ENCODE measurements at regions not wholly inside any gene's neighbourhood (a gene's known extent, or its start where the extent isn't known, plus 50 kb on each side); places are given as distances from the start of the nearest gene placed in this dataset.

GRCh38 chr3:73295876-73296635 is 234.6 kb downstream of the EBLN2 start:
- no peak for TF ChIP-seq JUND (IDR thresholded peaks at IDR 0.05; ENCODE audit: low read depth)
- no peak for DNase-seq (ENCODE audit: low read depth in 1 of 2, low spot score in 1 of 2)
- in situ Hi-C loops (cut with HindIII; ENCODE audit: low pct_unique_long_range_greater_than_20kb, low sequenced_read_pairs) = no loop called here

DNA sequence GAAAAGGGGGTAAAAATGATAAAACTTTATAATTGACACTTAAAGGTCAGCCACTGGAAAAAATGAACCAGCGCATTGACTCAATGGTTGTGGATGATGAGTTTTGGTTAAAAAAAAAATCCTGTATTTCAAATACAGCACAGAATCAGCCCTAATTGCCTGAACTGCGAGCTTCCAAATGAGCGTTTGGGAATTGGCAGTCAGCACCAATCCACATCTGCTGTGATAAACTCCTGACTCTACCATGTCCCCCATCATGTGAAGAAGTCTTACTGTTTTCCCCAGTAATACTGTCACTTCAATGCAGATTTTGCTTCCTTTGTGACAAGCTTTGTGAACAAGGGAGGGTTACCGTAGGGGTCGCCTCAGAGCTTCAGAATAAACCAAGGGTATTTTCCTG is 235.4 kb downstream of the EBLN2 start:
- TF ChIP-seq JUND (IDR thresholded peaks at IDR 0.05; ENCODE audit: low read depth) = no peak
- DNase-seq (ENCODE audit: low read depth in 1 of 2, low spot score in 1 of 2) = no peak
- in situ Hi-C loops (cut with HindIII; ENCODE audit: low pct_unique_long_range_greater_than_20kb, low sequenced_read_pairs) = no loop called here

GRCh38 chr3:73298243-73299183 is 237.1 kb downstream of the EBLN2 start:
- in situ Hi-C loops (cut with HindIII; ENCODE audit: low pct_unique_long_range_greater_than_20kb, low sequenced_read_pairs) = no loop called here
- DNase-seq (ENCODE audit: low read depth in 1 of 2, low spot score in 1 of 2) = no peak
- TF ChIP-seq JUND (IDR thresholded peaks at IDR 0.05; ENCODE audit: low read depth) = no peak

DNA sequence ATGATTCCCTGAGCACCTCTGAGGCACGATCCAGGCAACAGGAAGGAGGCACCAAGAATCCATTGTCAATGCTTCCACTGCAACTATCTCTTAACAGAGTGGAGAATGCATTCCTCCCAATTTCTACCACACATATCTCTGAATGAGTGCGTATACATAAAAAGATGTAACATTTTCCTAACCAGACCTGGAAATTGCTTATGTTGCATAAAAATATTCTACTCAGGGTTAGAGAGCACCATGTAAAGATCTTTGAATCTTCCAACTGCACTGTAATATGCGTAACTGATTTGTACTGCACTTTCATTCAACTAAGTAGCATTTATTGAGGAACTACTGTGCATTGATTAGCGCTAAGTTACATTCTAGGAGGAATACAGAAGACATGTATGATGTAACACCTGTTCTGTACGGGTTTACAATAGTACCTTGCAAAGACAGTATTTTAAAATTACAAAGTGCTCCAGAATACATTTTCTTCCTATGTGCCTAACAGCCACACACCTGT is 237.8 kb downstream of the EBLN2 start:
- no peak for DNase-seq (ENCODE audit: low read depth in 1 of 2, low spot score in 1 of 2)
- no peak for TF ChIP-seq JUND (IDR thresholded peaks at IDR 0.05; ENCODE audit: low read depth)
- in situ Hi-C loops (cut with HindIII; ENCODE audit: low pct_unique_long_range_greater_than_20kb, low sequenced_read_pairs) = no loop called here

- in situ Hi-C loops (cut with HindIII; ENCODE audit: low pct_unique_long_range_greater_than_20kb, low sequenced_read_pairs) = no loop called here
- no peak for DNase-seq (ENCODE audit: low read depth in 1 of 2, low spot score in 1 of 2)
- TF ChIP-seq JUND (IDR thresholded peaks at IDR 0.05; ENCODE audit: low read depth) = no peak
Observed at GRCh38 chr3:73314151-73314951, 252.9 kb downstream of the EBLN2 start.

DNA sequence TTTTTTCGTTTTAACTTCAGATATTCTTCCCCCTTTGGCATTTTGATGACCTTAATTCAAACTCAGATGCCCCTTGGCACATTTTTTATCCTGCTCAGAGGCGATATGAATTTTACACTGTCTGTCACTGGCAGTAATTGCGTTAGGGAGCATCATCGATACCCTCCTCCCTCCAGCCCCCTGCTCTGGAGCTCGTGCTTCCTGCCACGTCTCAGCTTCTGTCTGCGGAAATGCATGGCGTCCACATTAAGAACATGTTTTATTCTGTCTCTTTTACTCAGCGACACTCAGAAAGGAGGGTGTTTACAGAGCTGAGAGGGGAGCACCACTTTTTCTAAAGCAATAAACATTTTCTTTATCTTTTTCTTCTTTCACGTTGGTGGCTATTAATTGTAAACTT is 254.2 kb downstream of the EBLN2 start:
- TF ChIP-seq JUND (IDR thresholded peaks at IDR 0.05; ENCODE audit: low read depth) = no peak
- in situ Hi-C loops (cut with HindIII; ENCODE audit: low pct_unique_long_range_greater_than_20kb, low sequenced_read_pairs) = no loop called here
- no peak for DNase-seq (ENCODE audit: low read depth in 1 of 2, low spot score in 1 of 2)

GRCh38 chr3:73319179-73319769 is 257.8 kb downstream of the EBLN2 start:
- TF ChIP-seq JUND (IDR thresholded peaks at IDR 0.05; ENCODE audit: low read depth) = no peak
- in situ Hi-C loops (cut with HindIII; ENCODE audit: low pct_unique_long_range_greater_than_20kb, low sequenced_read_pairs) = no loop called here
- no peak for DNase-seq (ENCODE audit: low read depth in 1 of 2, low spot score in 1 of 2)

DNA sequence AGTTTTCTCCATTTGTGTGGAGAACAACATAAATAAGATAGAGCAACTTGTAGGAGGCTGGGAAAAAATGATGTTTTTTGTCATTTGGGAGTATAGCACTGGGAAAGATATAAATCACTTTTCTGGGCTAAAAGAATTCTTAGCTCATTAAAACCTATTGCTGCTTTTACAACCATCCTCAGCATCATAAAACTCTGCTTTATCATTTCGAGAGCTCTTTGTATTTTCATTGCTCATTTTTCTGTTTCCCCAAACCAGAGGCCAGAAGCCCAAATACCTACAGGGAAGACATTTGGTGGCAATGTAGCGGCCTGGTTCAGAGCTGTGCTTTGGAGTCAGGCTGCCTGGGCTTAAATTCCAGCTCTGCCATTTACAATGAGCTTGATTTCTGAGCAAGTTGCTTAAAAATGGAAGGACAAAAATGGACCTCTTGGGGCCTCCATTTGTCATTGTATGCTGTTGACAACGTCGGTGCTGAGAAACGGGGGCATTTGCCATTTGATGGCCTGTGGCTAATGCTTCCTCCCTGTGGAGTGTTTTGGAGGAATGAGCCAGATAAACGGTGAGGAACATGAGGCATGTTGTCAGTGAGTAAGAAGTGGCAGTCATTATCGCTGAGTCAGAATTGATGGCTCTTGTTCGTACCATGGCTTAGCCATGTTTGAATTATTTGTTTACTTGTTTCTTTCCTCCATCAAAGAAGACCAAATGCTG is 260.0 kb downstream of the EBLN2 start:
- in situ Hi-C loops (cut with HindIII; ENCODE audit: low pct_unique_long_range_greater_than_20kb, low sequenced_read_pairs) = no loop called here
- DNase-seq (ENCODE audit: low read depth in 1 of 2, low spot score in 1 of 2) = no peak
- TF ChIP-seq JUND (IDR thresholded peaks at IDR 0.05; ENCODE audit: low read depth) = no peak

DNA sequence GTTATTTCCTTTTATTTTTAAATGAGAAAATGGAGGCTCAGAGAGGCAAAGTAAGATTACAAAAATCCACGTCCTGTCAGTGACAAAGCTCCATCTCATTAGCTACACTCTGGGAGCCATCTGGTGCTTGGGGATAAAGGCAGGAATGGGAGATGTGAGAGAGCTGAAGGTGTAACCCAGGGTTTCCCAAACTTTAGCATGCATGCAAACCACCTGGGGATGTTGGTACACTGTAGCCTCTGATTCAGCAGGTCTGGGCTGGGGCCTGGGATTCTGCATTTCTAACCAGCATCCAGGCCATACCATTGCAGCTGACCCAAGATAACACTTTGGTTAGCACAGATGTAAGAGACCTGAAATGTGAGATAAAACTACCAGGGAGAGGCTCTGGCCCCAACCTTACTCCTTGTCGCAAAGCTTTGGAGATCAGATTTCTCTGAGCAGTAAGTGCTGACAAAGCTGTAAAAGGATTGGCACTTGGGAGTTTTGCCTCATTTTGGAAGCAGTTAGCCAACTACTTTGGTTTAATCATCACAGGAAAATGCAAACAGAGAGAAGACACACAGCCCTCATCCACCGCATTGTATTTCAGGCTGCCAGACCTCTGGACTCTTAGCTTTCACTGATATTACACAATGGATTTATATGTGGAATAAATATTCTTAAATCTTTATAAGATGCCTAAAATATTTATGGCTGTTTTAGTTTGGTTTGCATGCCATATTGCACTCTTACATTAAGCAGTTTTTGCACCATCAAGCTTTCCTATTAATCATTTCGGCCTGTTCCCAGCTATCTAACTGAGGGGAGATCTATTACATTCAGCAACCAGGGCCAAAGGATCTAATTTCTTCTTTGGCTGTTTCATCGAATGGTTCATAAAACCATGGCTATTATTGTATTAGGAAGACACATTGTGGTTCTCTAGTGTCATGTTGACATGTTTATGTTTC is 263.0 kb downstream of the EBLN2 start:
- in situ Hi-C loops (cut with HindIII; ENCODE audit: low pct_unique_long_range_greater_than_20kb, low sequenced_read_pairs) = no loop called here
- DNase-seq (ENCODE audit: low read depth in 1 of 2, low spot score in 1 of 2) = no peak
- TF ChIP-seq JUND (IDR thresholded peaks at IDR 0.05; ENCODE audit: low read depth) = no peak

DNA sequence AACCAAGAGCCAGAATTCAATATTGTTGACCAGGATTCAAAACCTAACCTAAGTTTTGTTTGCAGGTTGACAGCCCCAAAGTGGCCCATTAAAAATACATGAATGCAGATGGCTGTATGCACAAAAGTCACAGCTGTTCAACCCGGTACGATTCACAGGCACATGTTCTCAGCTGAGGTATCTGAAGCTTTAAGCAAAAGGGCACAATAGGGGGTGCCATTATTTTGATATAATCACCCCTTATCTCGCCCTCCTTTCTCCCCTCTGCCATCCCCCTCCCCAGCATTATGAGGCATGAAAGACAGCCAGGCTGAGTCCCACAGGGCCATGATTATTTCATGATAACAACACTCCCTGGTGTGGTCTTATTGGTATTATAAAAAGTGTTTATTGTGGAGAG is 264.9 kb downstream of the EBLN2 start:
- no peak for TF ChIP-seq JUND (IDR thresholded peaks at IDR 0.05; ENCODE audit: low read depth)
- no peak for DNase-seq (ENCODE audit: low read depth in 1 of 2, low spot score in 1 of 2)
- in situ Hi-C loops (cut with HindIII; ENCODE audit: low pct_unique_long_range_greater_than_20kb, low sequenced_read_pairs) = no loop called here

All from T47D (cell line).